H9 (cell line): ENCODE measurements at regions not wholly inside any gene's neighbourhood (a gene's known extent, or its start where the extent isn't known, plus 50 kb on each side); places are given as distances from the start of the nearest gene placed in this dataset.

ENCODE experiments used
- DNase-seq: peaks from one replicate; pipeline ENCODE4 v3.0.0-alpha.2; 2017
- H2AFZ ChIP-seq: one replicate; pipeline ENCODE4 v1.6.1; 2013; ENCODE audit warnings: mild to moderate bottlenecking, low read length, control low read depth, moderate library complexity
- H2AK5ac ChIP-seq: 2 replicates; pipeline ENCODE4 v1.6.1; 2013; ENCODE audit warnings: low read length, control low read depth, mixed read lengths; ENCODE audit not compliant: insufficient read length
- H2BK120ac ChIP-seq: one replicate; pipeline ENCODE4 v1.6.1; 2013; ENCODE audit warnings: low read depth, mild to moderate bottlenecking, low read length, control low read depth, inconsistent platforms; ENCODE audit not compliant: poor library complexity, severe bottlenecking
- H2BK12ac ChIP-seq: 2 replicates; pipeline ENCODE4 v1.6.1; 2013; ENCODE audit warnings: low read length, control low read depth, mixed read lengths, low read depth; ENCODE audit not compliant: insufficient read length
- H2BK15ac ChIP-seq: 2 replicates; pipeline ENCODE4 v1.6.1; 2013; ENCODE audit warnings: low read depth, low read length, control low read depth
- H2BK20ac ChIP-seq: one replicate; pipeline ENCODE4 v1.6.1; 2013; ENCODE audit warnings: low read depth, mild to moderate bottlenecking, low read length, control low read depth, inconsistent platforms; ENCODE audit not compliant: poor library complexity, severe bottlenecking
- H2BK5ac ChIP-seq: 2 replicates; pipeline ENCODE4 v1.6.1; 2013; ENCODE audit warnings: low read length, control low read depth, mixed read lengths; ENCODE audit not compliant: insufficient read length
- H3K14ac ChIP-seq: 2 replicates; pipeline ENCODE4 v1.6.1; 2013; ENCODE audit warnings: low read length, control low read depth; ENCODE audit not compliant: insufficient read depth
- H3K18ac ChIP-seq: 2 replicates; pipeline ENCODE4 v1.6.1; 2013; ENCODE audit warnings: low read depth, mild to moderate bottlenecking, mixed read lengths, low read length, control low read depth; ENCODE audit not compliant: insufficient read length
- H3K23ac ChIP-seq: 2 replicates; pipeline ENCODE4 v1.6.1; 2013; ENCODE audit warnings: low read length, control low read depth, mixed read lengths, low read depth; ENCODE audit not compliant: insufficient read length
- H3K23me2 ChIP-seq: 2 replicates; pipeline ENCODE4 v1.6.1; 2013; ENCODE audit warnings: low read depth, mild to moderate bottlenecking, mixed read lengths, low read length, control low read depth; ENCODE audit not compliant: insufficient read length, poor library complexity, severe bottlenecking
- H3K27ac ChIP-seq: 2 replicates; pipeline ENCODE4 v1.5.1; 2013; ENCODE audit warnings: low read length, control low read depth, mixed read lengths, low read depth; ENCODE audit not compliant: insufficient read length
- H3K27me3 ChIP-seq: 2 replicates; pipeline ENCODE4 v1.6.1; 2013; ENCODE audit warnings: low read length, control low read depth, inconsistent platforms; ENCODE audit not compliant: insufficient read depth
- H3K4ac ChIP-seq: 2 replicates; pipeline ENCODE4 v1.6.1; 2013; ENCODE audit warnings: low read depth, mild to moderate bottlenecking, control low read depth, inconsistent platforms, low read length, moderate library complexity
- H3K4me1 ChIP-seq: 2 replicates; pipeline ENCODE4 v1.6.1; 2013; ENCODE audit warnings: low read length, control low read depth, inconsistent platforms; ENCODE audit not compliant: insufficient read depth
- H3K4me2 ChIP-seq: 2 replicates; pipeline ENCODE4 v1.6.1; 2013; ENCODE audit warnings: low read length, control low read depth, mixed read lengths; ENCODE audit not compliant: insufficient read length, insufficient read depth
- H3K56ac ChIP-seq: 2 replicates; pipeline ENCODE4 v1.6.1; 2013; ENCODE audit warnings: low read depth, mild to moderate bottlenecking, mixed read lengths, low read length, control low read depth; ENCODE audit not compliant: insufficient read length
- H3K79me1 ChIP-seq: 2 replicates; pipeline ENCODE4 v1.6.1; 2013; ENCODE audit warnings: low read depth, mild to moderate bottlenecking, moderate library complexity, low read length, control low read depth, inconsistent platforms; ENCODE audit not compliant: insufficient read depth, poor library complexity, severe bottlenecking
- H3K79me2 ChIP-seq: 2 replicates; pipeline ENCODE4 v1.6.1; 2013; ENCODE audit warnings: low read length, control low read depth, inconsistent platforms; ENCODE audit not compliant: insufficient read depth
- H3K9ac ChIP-seq: 2 replicates; pipeline ENCODE4 v1.6.1; 2013; ENCODE audit warnings: low read length, control low read depth, mixed read lengths; ENCODE audit not compliant: insufficient read length; ENCODE audit errors: extremely low read depth
- H3K9me3 ChIP-seq: one replicate; pipeline ENCODE4 v1.6.1; 2013; ENCODE audit warnings: low read depth, low read length, inconsistent platforms; ENCODE audit not compliant: control insufficient read depth
- H3T11ph ChIP-seq: one replicate; pipeline ENCODE4 v1.6.1; 2013; ENCODE audit warnings: mild to moderate bottlenecking, low read length, control low read depth, inconsistent platforms
- H4K20me1 ChIP-seq: one replicate; pipeline ENCODE4 v1.6.1; 2013; ENCODE audit not compliant: control insufficient read depth, insufficient read length, insufficient read depth
- H4K5ac ChIP-seq: 2 replicates; pipeline ENCODE4 v1.6.1; 2013; ENCODE audit warnings: low read depth, mild to moderate bottlenecking, mixed read lengths, low read length, control low read depth; ENCODE audit not compliant: insufficient read length
- H4K8ac ChIP-seq: replicated peaks from 2 replicates; pipeline ENCODE4 v1.6.1; 2013; ENCODE audit warnings: low read length, control low read depth, mixed read lengths, low read depth; ENCODE audit not compliant: insufficient read length
- H4K91ac ChIP-seq: 2 replicates; pipeline ENCODE4 v1.6.1; 2013; ENCODE audit warnings: low read depth, mild to moderate bottlenecking, moderate library complexity, mixed read lengths, low read length, control low read depth; ENCODE audit not compliant: insufficient read length
- H3K27ac Mint-ChIP-seq, 3 experiments: 2 replicates in 2 of 3; 3 replicates in 1 of 3; pipeline ENCODE4 v1.8.0; 2020 to 2021; ENCODE audit warnings: mixed read lengths in 3 of 3, mild to moderate bottlenecking in 1 of 3, moderate library complexity in 1 of 3
- H3K27me3 Mint-ChIP-seq: 2 replicates; pipeline ENCODE4 v1.8.0; 2021; ENCODE audit warnings: low read depth, mild to moderate bottlenecking, moderate library complexity, mixed read lengths
- H3K36me3 Mint-ChIP-seq, 3 experiments: 2 replicates in 2 of 3; 3 replicates in 1 of 3; pipeline ENCODE4 v1.8.0; 2020 to 2021; ENCODE audit warnings: low read depth in 3 of 3, mixed read lengths in 3 of 3; ENCODE audit not compliant: insufficient read depth in 1 of 3
- H3K4me1 Mint-ChIP-seq, 2 experiments: 2 replicates each; pipeline ENCODE4 v1.8.0; 2020; ENCODE audit warnings: mixed read lengths in 2 of 2
- H3K4me3 Mint-ChIP-seq, 2 experiments: 2 replicates in 1 of 2; 3 replicates in 1 of 2; pipeline ENCODE4 v1.8.0; 2020 to 2021; ENCODE audit warnings: mild to moderate bottlenecking in 2 of 2, mixed read lengths in 2 of 2, moderate library complexity in 1 of 2
- H3K9me3 Mint-ChIP-seq, 2 experiments: 2 replicates in 1 of 2; 3 replicates in 1 of 2; pipeline ENCODE4 v1.8.0; 2020; ENCODE audit warnings: mild to moderate bottlenecking in 2 of 2, mixed read lengths in 2 of 2, moderate library complexity in 1 of 2
- WGBS: extraction: QIAGEN DNeasy Blood & Tissue Kit; methylation state at CpG from one replicate; pipeline ENCODE4 v1.1.7; 2013; ENCODE audit warnings: missing lambda C conversion rate, low lambda C conversion rate, mixed read lengths; ENCODE audit not compliant: insufficient read length; ENCODE audit errors: extremely low coverage; 5-methylcytosine and 5-hydroxymethylcytosine counted together
- TF ChIP-seq, protein P1 (sequence below): fragments of 200-600 bp; sonication (generic); conservative IDR thresholded peaks from 3 replicates; pipeline ENCODE4 v1.8.0; 2021; ENCODE audit warnings: antibody characterized with exemption, mild to moderate bottlenecking

DNA sequence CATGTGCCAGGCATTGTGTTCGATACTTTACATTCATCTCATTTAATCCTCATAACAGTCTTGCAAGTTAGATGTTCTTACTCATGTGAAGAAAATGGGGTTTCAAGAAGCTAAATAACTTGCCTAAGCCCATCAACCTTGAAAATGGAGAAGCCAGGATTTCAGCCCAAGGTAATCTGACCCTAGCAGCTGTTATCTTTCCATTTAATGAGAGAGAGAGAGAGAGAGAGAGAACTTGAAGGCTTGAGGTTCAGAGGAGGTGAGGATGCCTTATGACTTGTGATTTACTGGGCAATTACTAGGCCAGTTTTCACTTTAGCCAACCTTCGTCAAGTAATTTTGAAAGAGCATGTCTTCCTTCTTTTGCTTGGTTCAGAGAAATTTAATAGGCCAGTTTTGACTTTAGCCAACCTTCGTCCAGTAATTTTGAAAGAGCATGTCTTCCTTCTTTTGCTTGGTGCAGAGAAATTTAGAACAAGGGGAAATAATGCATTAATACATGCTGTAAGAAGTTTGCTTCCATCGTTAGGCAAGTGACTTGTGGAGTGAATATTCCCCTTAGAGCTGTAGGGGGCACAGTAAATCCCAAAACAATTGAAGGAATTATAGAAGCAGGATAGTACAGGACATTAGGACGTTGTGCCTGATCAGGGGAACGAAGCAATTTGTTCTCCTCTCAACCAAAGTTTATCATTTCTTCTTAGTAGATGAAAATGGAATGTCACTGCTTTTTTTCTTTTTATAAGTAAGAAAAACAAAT, 143.0 kb upstream of the BMPER start:
- H4K8ac ChIP-seq, result no peak overlapping the region
- TF ChIP-seq, protein P1, sequence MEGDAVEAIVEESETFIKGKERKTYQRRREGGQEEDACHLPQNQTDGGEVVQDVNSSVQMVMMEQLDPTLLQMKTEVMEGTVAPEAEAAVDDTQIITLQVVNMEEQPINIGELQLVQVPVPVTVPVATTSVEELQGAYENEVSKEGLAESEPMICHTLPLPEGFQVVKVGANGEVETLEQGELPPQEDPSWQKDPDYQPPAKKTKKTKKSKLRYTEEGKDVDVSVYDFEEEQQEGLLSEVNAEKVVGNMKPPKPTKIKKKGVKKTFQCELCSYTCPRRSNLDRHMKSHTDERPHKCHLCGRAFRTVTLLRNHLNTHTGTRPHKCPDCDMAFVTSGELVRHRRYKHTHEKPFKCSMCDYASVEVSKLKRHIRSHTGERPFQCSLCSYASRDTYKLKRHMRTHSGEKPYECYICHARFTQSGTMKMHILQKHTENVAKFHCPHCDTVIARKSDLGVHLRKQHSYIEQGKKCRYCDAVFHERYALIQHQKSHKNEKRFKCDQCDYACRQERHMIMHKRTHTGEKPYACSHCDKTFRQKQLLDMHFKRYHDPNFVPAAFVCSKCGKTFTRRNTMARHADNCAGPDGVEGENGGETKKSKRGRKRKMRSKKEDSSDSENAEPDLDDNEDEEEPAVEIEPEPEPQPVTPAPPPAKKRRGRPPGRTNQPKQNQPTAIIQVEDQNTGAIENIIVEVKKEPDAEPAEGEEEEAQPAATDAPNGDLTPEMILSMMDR, result no peak; the same call in 2 of the 3 replicates
- WGBS, result no CpG with 5 or more reads among the region's 6 CpGs
- no peaks in the 10 kb centered on the region for H3K79me2 ChIP-seq
- H3K79me1 ChIP-seq, result no peaks in the 10 kb centered on the region
- Mint-ChIP-seq H3K36me3 (no peaks in the 10 kb centered on the region), H3K9me3 (no peaks in the 10 kb centered on the region), H3K27ac (no peak overlapping the region), H3K4me1 (peaks cover 26% of the 10 kb centered on the region in 2 experiments), H3K27me3 (no peaks in the 10 kb centered on the region), H3K4me3 (no peak overlapping the region)
- no peak overlapping the region for H2BK20ac ChIP-seq
- no peak overlapping the region for H2BK120ac ChIP-seq
- H4K20me1 ChIP-seq, result no peaks in the 10 kb centered on the region
- H3T11ph ChIP-seq, result no peak overlapping the region
- no peak overlapping the region for H3K27ac ChIP-seq
- no peak overlapping the region for H2AK5ac ChIP-seq
- H3K14ac ChIP-seq, result no peak overlapping the region
- H3K27me3 ChIP-seq, result no peaks in the 10 kb centered on the region; the same call in 1 of the 2 replicates
- no peak overlapping the region for H3K4me2 ChIP-seq
- no peak overlapping the region for H3K9ac ChIP-seq
- H2BK12ac ChIP-seq, result no peak overlapping the region
- no peaks in the 10 kb centered on the region for H3K9me3 ChIP-seq
- H3K23me2 ChIP-seq, result no peaks in the 10 kb centered on the region
- no peak overlapping the region for H2AFZ ChIP-seq
- H3K4me1 ChIP-seq, result peaks cover 3% of the 10 kb centered on the region; the same call in 1 of the 2 replicates
- H4K5ac ChIP-seq, result no peak overlapping the region
- H4K91ac ChIP-seq, result no peak overlapping the region
- H3K4ac ChIP-seq, result no peak overlapping the region
- no peak overlapping the region for H2BK5ac ChIP-seq
- no peak for DNase-seq
- no peak overlapping the region for H3K23ac ChIP-seq
- H3K18ac ChIP-seq, result no peak overlapping the region
- no peak overlapping the region for H2BK15ac ChIP-seq
- H3K56ac ChIP-seq, result no peak overlapping the region
